Body of pancreas (tissue), 4 donors: ENCODE measurements at regions not wholly inside any gene's neighbourhood (a gene's known extent, or its start where the extent isn't known, plus 50 kb on each side); places are given as distances from the start of the nearest gene placed in this dataset.

Source experiments
- ATAC-seq: fragments of 150-250 bp; one replicate; pipeline ENCODE4 v1.9.1; 2016
- DNase-seq, 4 donors: peaks; one replicate each; pipeline ENCODE4 v3.0.0-alpha.2; 2019
- H3K27ac ChIP-seq, 4 donors: fragments of 200-600 bp; sonication (generic); 1 replicate in 3 of 4; 2 replicates in 1 of 4; pipeline versions ENCODE4 v1.5.1 to v1.6.1; 2016 to 2019; ENCODE audit warnings: mild to moderate bottlenecking in 1 of 4, mixed read lengths in 1 of 4, moderate library complexity in 1 of 4
- H3K27me3 ChIP-seq, 2 donors: fragments of 200-600 bp; sonication (generic); one replicate each; pipeline ENCODE4 v1.6.0; 2016; ENCODE audit warnings: mild to moderate bottlenecking in 1 of 2
- H3K36me3 ChIP-seq, 2 donors: fragments of 200-600 bp; sonication (generic); replicated peaks in 1 of 2; 2 replicates each; pipeline ENCODE4 v1.5.1; 2016; ENCODE audit warnings: low read depth in 2 of 2; ENCODE audit not compliant: insufficient read depth in 1 of 2
- H3K4me1 ChIP-seq: fragments of 200-600 bp; sonication (generic); one replicate; pipeline ENCODE4 v1.6.0; 2016
- H3K4me3 ChIP-seq, 2 donors: fragments of 200-600 bp; sonication (generic); 1 replicate in 1 of 2; 2 replicates in 1 of 2; pipeline ENCODE4 v1.5.1; 2016 to 2019
- H3K9me3 ChIP-seq, 3 donors: fragments of 200-600 bp; sonication (generic); 1 replicate in 2 of 3; 2 replicates in 1 of 3; pipeline ENCODE4 v1.5.1; 2016
- POLR2A ChIP-seq, 3 donors: fragments of 450-650 bp; IDR thresholded peaks; one replicate each; pipeline ENCODE4 v1.6.1; 2016; ENCODE audit warnings: antibody characterized with exemption in 3 of 3, mild to moderate bottlenecking in 2 of 3
- WGBS, 2 donors: methylation state at CpG; one replicate each; pipeline ENCODE4 v1.1.5; 2017; 5-methylcytosine and 5-hydroxymethylcytosine counted together
- intact Hi-C: fragments of 100-400 bp; cut with DNase I; formaldehyde crosslinking; loops from one replicate; pipeline ENCODE4 v1.15.1; 2023
- TF ChIP-seq, protein P1 (sequence below), 7 experiments: fragments of 450-650 bp in 4 of 7; fragments of 200-600 bp in 3 of 7; sonication (generic) in 3 of 7; IDR thresholded peaks; one replicate each; pipeline ENCODE4 v1.5.1; 2016 to 2019; ENCODE audit warnings: antibody characterized with exemption in 7 of 7

DNA sequence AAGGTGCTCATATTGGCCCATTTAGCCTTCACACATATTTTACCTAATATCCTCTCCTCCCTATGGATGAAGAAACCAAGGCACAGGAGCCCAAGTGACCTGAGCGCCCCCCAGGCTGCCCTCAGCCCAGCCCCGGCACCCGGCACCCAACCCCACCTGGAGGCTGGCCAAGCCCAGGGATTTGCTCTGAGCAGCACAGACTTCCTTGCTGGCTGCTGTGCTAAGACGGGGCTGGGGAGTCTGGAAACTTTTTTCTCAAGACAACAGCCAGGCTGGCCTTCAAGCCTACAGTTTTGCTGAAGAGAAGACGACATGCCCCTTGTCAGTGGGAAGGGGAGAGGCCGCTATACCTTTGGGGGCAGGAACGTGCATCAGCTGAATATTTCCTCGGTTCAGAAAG is 52.7 kb upstream of the LAMA1 start:
- no peak overlapping the region for H3K4me3 ChIP-seq
- peaks cover 7% of the 10 kb centered on the region for H3K4me1 ChIP-seq
- TF ChIP-seq, protein P1, sequence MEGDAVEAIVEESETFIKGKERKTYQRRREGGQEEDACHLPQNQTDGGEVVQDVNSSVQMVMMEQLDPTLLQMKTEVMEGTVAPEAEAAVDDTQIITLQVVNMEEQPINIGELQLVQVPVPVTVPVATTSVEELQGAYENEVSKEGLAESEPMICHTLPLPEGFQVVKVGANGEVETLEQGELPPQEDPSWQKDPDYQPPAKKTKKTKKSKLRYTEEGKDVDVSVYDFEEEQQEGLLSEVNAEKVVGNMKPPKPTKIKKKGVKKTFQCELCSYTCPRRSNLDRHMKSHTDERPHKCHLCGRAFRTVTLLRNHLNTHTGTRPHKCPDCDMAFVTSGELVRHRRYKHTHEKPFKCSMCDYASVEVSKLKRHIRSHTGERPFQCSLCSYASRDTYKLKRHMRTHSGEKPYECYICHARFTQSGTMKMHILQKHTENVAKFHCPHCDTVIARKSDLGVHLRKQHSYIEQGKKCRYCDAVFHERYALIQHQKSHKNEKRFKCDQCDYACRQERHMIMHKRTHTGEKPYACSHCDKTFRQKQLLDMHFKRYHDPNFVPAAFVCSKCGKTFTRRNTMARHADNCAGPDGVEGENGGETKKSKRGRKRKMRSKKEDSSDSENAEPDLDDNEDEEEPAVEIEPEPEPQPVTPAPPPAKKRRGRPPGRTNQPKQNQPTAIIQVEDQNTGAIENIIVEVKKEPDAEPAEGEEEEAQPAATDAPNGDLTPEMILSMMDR (IDR thresholded peaks at IDR 0.05) = no peak
- no peak for TF ChIP-seq POLR2A (IDR thresholded peaks at IDR 0.05)
- DNase-seq (no peak), ATAC-seq (no peak)
- H3K27ac ChIP-seq = no peak overlapping the region
- no peaks in the 10 kb centered on the region for H3K27me3 ChIP-seq
- no peaks in the 10 kb centered on the region for H3K9me3 ChIP-seq
- WGBS, 2 donors = 72 to 96% methylated on average over 4 to 8 of the region's 8 CpGs
- intact Hi-C loops = no loop called here
- no peaks in the 10 kb centered on the region for H3K36me3 ChIP-seq

DNA sequence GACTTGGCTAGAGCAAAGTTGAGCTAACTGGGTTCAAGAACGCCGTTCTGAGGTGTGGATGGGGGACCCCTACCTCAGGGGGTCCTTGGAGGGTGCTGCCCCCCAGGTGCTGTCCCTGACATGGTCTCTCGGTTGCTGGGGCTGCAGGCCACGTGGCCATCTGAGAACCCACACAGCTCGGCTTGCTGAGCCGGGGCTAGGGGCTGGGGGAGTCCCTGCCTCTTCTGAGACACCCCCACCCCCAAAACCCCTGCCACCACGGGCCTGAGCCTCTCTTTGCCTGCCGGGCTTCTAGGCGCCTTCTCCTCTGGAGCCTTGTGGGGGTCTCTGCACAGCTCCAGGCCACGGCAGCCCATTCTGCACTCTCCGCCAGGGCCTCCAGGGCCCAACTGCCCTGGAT is 52.0 kb upstream of the LAMA1 start:
- DNase-seq = no peak
- intact Hi-C loops = no loop called here

DNA sequence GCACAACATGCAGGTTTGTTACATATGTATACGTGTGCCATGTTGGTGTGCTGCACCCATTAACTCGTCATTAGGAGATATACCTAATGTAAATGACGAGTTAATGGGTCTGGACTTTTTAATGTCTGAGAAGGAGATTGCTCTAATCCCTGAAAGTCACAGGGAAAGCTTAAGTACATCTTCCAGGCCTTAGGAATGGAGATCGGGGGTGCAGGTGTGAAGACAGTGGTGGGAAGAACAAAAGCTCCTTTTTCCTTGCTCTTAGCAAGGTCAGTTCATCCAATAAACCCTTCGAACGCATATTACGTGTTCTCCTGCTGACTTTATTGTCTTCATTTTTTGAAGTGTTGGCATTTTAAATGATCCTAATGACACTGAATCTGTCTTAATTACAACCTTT is 50.8 kb upstream of the LAMA1 start:
- intact Hi-C loops = no loop called here
- no peak for TF ChIP-seq POLR2A (IDR thresholded peaks at IDR 0.05)
- TF ChIP-seq, protein P1 (IDR thresholded peaks at IDR 0.05) = no peak
- Histone ChIP-seq H3K9me3 (no peaks in the 10 kb centered on the region), H3K4me1 (no peaks in the 10 kb centered on the region), H3K36me3 (no peaks in the 10 kb centered on the region), H3K27ac (no peak overlapping the region), H3K4me3 (no peak overlapping the region), H3K27me3 (no peaks in the 10 kb centered on the region)
- DNase-seq (no peak), ATAC-seq (no peak)
- 95% methylated on average over 7 of the region's 7 CpGs for WGBS, 2 donors

More for the DNA sequence above, 52.0 kb upstream of the LAMA1 start:
- Histone ChIP-seq H3K27me3 (no peaks in the 10 kb centered on the region), H3K4me1 (peaks cover 4% of the 10 kb centered on the region), H3K4me3 (no peak overlapping the region), H3K9me3 (no peaks in the 10 kb centered on the region), H3K27ac (no peak overlapping the region), H3K36me3 (no peaks in the 10 kb centered on the region)
- no peak for TF ChIP-seq POLR2A (IDR thresholded peaks at IDR 0.05)
- TF ChIP-seq, protein P1 (IDR thresholded peaks at IDR 0.05) = no peak
- ATAC-seq = no peak
- 80 to 87% methylated on average over 7 to 11 of the region's 11 CpGs for WGBS, 2 donors
